ENCODE measurements at regions not wholly inside any gene's neighbourhood (a gene's known extent, or its start where the extent isn't known, plus 50 kb on each side); places are given as distances from the start of the nearest gene placed in this dataset.

DNA sequence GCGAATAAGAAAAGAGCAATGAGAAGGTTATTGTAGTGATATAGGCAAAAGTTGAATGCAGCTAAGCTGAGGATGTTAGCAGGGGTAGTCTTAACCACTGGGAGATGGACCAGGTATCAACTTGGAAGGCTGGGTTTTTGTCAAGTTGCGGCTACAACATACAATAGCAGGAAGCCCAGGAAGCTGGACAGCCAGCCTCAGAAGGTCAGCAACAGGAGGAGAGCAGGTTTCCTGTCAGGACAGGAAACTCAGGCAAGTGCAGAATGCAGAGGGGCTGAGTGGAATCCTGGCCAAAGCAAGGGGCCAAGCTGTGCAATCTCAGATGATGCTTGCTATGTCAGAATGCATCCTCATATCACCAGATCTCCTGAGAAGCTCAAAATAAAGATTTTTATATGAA is 530.0 kb upstream of the ID2 start:
- no peak for DNase-seq

DNA sequence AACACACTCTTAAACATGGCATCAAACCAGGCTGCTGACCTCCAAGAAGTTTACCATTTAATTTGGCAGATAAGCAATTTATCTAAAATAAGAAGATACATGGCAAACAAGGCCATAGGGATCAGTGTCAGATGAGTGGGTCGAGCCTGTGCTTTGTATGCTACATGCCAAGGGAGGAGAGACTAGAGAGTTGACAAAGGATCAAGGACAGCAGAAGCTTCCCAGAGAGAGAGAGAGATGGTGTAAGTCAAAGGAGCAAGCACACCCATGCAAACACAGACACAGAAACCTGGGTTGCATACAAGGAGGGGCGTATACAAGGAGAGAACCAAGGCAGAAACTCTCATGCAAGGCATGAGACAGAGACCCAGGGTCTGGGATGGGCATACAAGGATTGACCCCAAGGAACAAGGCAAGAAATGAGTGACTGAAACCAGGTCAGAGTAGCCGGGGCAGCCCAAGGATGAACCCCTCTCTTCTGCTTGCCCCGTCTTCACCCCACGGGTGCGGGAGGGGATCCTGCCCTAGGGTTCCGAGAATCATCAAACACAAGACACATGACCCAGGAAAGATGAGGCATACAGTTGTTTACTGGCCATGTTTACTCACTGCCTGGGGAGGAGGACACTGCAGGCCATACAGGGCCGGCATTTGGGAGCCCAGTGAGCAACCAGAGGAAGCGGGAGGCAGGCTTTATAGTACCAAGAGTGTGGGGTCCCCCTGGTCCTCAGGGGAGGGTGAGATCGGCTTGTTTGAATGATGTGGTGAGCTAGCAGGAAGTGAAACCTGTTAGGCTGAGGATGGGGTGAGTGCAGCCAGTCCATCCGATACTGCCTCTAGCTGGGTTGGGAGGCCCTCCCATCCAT is 529.2 kb upstream of the ID2 start:
- DNase-seq = no peak

- no peak for DNase-seq
These were observed 528.6 kb upstream of the ID2 start for GRCh38 chr2:8153258-8153718.

GRCh38 chr2:8154270-8154669 is 527.6 kb upstream of the ID2 start:
- DNase-seq = no peak

DNA sequence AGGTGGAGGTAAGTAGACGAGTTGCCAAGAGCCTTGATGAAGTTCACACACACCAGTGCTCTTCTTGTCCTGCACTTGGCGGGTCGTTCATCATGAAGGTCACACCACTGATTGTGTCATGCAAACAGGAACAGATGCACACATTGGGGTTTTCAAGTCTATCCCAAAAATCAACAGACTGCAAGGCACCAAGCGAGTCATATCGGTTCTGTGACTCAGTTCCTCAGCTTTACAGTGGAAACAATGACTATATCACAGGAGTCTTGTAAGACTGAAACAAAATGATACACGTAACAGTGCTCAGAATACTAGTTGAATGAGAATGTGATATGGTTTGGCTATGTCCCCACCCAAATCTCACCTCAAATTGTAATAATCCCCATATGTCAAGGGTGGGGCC is 526.9 kb upstream of the ID2 start:
- peak; percentile 35 for DNase-seq

DNA sequence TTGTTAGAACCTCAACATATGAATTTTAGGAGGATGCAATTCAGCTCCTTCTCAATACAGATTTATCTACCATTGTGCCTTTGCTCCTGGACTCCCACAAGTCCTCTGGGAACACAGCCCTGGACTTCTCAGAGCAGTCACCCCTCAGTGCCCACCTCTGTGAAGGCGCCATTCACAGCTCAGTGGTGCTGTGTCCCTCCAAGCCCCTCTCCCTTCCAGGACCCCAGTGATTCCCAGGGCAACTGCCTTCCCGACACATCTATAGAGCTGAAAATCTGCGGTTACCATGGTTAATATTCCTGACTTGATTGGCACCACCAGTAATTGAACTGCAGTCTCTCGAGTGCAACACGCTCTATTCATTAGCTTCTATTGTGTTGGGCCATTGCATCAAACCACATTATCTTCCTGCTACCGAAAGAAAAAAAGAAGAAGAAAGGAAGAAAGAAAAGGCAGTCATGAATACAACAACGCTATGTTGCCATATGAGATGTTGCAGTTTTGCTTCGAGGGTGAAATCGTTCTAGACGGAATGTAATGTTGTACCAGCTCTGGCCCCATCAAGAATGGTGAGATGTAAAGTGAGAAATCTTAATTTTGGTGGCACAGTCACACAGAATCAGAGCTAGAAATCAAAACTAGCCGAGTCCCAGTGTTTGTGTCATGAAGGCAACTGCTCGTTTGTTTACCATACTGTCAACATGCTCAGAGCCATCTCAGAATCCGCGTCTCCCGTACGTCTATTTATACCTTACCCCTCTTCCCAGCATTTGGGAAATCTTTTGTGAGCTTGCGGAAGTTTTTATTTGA is 524.0 kb upstream of the ID2 start:
- DNase-seq = no peak

DNA sequence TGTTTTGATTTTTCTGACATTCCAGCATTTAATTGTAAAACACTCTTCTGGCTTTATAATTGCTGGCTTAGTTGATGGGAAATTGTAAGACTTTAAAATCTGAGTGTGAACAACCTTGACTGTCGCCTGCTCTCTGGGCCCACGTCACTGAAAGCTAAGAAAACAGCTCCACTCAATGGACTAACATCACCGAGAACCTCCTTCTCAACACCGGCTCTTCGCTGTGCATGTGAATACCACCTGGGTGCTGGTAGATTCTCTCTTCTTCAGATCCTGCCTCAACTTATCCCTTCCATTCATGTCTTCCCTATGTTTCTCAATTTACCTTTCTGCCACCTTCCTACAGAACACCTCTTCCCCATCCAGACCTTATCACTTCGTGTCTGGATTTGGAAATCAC is 523.1 kb upstream of the ID2 start:
- DNase-seq = no peak

- DNase-seq = no peak
These were observed 522.5 kb upstream of the ID2 start for GRCh38 chr2:8159211-8159965.

- DNase-seq = no peak
These were observed 521.8 kb upstream of the ID2 start for GRCh38 chr2:8159966-8160603.

GRCh38 chr2:8160959-8161358 is 520.9 kb upstream of the ID2 start:
- DNase-seq = no peak

DNA sequence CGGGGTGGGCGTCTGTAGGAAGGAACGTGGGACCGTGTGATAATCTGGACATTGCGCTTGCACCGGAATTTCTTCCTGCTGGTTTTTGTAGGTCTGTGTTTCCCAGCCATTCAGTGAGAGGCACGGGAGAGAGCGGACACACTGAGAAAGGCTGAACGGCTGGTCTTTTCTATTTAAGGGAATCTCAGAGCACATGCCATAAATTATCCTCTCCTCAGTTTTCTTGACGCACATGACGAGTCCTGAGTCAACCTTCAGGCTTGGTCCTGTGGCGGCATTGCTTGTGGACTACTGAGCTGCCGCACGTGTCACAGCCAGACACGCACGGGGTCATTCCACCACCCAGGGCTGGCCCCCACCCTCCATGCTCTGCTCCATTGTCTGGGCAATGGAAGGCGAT is 519.3 kb upstream of the ID2 start:
- DNase-seq = peak; percentile 94

DNA sequence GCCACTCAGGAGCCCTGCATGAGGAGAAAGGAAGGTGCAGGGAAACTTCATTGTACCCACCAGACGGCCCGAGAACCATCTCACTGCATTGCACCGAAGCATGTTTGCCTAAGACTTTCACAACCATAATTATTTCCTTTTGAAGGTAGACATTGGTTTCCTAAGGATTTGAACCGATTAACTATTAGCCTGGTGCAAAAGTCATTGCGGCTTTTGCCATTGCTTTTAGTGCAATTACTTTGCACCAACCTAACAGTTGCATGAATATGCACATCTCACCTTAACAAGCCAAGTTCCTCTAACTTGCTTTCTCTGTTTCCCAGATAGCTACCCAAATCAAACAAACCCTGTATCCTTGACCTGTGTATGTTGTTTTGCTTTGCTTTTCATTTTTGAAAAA is 516.3 kb upstream of the ID2 start:
- no peak for DNase-seq

DNA sequence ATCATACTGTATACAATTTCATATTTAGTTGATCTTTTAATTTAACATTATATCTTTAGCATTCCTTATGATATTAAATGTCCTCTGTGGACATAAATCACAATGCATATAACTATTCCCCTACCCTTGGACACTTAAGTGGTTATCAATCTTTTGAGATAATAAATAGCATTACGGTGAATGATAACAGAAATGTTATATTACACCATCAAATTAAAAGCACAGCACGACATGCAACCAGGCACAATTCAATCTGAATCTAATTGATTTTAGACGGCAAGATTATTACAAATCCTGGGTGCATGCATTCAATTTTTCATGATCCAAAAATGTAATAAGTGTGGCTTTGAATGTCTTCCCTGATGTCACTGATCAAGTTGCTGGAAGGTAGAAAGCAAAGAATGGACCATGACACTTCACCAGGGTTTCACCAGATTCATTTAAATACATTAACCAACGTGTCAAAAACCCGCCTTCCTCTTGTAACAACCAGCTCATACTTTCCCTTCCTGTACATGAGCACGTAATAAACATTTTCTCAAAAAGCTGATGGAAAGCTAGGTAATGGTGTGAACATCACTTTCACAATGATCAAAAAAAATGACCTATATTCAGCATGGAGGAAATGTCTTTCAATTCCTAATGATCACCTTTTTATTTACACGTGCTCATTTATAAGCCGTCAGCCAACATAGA is 513.7 kb upstream of the ID2 start:
- DNase-seq = no peak

DNA sequence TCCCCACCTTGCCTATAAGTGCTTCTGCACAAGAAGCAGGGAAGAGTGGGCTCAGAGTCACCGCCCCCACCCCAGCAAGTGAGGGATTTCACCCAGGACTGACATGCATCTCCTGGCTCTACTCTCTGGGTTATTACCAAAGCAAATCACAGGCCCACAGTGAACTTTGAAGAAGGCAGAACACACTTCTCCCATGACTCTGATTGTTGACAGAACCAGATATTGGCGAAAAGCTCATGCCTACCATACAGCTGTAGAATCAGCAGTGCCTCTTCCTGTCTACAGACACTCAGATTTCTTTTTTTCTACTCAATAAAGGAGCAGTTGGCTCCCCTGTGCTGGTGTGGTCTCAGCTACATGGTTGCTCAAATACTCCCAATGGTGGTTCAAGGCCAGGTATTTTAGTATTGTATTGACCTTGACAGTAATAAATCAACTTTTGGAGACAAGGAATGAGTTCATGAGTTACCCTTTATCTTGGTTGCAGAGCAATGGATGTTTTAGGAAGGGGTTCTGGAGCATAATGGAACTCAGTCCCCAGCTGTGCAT is 512.9 kb upstream of the ID2 start:
- DNase-seq = peak; percentile 44

- DNase-seq = peak; percentile 98
These were observed 512.4 kb upstream of the ID2 start for GRCh38 chr2:8169443-8169842.

DNA sequence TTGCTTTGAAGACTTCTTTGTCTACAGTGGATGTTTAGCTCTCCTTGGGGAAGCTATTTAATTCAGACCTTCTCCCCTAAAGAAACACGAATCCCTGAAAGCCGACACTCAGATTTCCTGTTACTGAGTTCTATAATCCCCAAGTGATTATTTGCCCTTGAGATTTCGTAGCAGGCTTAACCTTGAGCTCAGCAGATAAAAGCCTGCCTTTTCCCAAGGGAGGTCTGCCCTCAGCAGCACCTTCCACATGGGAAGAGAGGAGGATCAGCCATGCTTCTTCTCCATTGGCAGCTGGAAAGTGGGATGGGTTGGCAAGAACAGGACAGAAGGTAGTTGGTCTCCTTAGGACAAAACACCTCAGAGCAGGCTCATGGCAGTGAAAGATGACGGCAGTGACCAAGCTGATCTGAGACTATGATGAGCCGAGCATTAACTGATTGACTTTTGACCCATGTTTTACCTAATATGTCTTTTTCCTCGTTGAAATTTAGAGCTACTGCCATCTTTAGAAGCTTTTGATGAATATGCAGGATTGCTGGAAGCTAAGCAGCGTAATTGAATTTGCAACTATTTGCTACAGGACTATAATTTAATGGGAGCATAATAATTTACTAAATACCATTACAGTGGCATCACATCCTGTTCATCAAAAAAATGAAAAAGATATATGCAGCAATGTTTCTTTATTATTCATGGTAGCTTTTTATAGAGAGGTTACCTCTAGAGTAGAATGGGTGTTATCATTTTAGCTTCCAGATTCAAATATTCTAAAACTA is 511.1 kb upstream of the ID2 start:
- DNase-seq = peak; percentile 31

- DNase-seq = peak; percentile 33
These were observed 510.2 kb upstream of the ID2 start for GRCh38 chr2:8171608-8172007.

GRCh38 chr2:8172661-8173060 is 509.2 kb upstream of the ID2 start:
- DNase-seq = no peak

DNA sequence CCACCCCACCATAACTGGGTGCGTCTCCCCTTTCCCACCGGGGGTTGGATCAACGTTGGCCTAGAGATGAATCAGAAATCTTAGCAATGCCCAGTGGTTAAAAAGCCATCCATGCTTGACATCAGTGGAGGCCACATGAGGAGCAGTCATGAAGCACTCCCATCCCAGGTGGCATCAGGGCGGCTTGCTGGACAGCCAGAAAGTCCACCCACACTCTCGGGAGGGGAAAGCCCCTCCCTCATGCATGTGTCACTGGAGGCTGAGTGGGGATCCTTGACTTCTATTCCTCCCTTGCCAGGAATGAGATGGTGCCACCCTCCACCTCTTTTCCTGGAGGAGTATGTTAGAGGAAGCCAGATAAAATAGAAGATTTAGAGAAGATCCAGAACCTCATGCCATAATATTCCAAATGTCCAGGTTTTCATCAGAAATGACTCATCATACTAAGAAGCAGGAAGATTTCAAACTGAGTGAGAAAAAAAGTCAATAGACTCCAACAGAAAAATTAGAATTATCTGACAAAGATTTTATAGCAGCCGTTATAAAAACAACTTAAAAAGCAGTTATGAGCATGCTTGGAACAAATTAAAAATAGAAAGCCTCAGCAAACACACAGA is 507.1 kb upstream of the ID2 start:
- peak; percentile 48 for DNase-seq

- DNase-seq = no peak
These were observed 505.0 kb upstream of the ID2 start for GRCh38 chr2:8176887-8177286.

Measured in fibroblast of skin of scalp (primary cell).